HG03432 (cell line): ENCODE measurements at regions not wholly inside any gene's neighbourhood (a gene's known extent, or its start where the extent isn't known, plus 50 kb on each side); places are given as distances from the start of the nearest gene placed in this dataset.

Source experiments
- ATAC-seq: cut with Tn5 transposase; IDR thresholded peaks from one replicate; pipeline ENCODE4 v1.9.1; 2021; ENCODE audit warnings: mild to moderate bottlenecking, moderate library complexity; ENCODE audit not compliant: unreplicated experiment

DNA sequence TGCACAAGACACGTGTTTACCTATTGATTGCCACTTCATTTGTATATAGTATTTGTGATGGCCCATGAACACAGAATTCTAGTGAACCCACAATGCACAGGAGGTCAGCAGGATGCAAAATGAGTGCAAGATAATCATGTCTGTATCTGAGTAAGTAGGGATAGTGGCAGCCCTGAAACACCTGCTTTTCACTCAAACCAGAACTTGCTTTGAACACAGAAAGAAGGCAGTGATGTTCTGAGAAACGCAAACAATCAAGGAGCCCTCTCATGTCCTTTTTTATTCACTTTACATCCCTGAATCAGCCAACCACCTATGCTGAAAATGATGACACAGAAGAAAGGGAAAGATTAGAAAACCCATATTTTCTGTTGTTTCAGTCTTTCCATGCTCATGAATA, 170.4 kb upstream of the AVPR1A start:
- ATAC-seq = no peak

DNA sequence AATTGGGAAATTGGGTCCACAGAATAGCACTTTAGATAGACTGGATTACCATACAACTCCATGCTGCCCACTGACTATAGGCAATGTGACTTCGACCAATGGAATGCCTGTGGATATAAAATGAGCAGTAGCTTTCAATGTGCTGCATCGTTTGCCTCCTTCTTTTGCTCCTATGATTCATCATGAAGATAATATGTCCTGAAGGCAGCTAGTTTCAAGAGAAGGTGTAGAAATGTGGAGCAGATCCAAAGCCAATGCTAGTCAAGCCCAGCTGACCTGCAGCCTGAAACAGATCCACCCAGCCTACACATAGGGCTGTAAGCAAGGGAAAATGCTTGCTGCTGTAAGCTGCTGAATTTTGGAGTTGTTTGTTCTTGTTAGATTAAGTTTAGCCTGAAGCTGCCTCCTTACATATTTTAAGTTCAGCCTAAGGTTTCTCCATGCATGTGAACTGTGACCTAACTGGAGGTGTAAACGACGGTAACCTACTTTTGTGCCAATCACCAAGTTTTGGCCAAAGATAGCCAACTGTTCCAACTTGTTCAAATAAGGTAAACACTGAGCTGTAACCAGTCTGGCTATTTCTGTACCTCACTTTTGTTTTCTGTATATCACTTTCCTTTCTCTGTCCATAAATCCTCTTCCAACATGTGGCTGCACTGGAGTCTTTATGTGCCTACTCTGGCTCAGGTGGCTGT, 169.1 kb upstream of the AVPR1A start:
- ATAC-seq = no peak

GRCh38 chr12:63319386-63319785, 168.4 kb upstream of the AVPR1A start:
- peak; percentile 86 for ATAC-seq

- peak; percentile 40 for ATAC-seq
Measured at GRCh38 chr12:63318933-63319332, 167.9 kb upstream of the AVPR1A start.

- no peak for ATAC-seq
Measured at GRCh38 chr12:63318313-63318712, 167.3 kb upstream of the AVPR1A start.

DNA sequence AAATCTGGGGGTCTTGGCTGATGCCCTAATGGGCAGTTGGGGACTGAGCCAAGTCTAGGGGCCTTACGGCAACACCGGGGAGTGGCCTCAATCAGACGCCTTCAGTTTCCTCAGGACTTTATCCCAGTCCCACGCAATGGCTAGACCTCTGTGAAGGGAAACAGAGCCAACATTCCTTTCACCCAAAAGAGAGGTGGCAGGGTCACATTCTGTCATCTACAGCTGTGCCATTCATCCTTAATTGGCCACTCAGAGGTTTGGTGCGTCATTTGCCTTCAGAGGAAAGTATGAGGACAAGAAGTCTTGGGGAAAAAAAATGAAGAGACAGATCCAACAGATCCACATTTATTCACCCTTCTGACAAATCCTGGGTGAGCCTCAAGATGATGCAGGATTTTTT, 166.9 kb upstream of the AVPR1A start:
- no peak for ATAC-seq

GRCh38 chr12:63317286-63317846, 166.4 kb upstream of the AVPR1A start:
- no peak for ATAC-seq

GRCh38 chr12:63313139-63313538, 162.1 kb upstream of the AVPR1A start:
- ATAC-seq = peak; percentile 67

DNA sequence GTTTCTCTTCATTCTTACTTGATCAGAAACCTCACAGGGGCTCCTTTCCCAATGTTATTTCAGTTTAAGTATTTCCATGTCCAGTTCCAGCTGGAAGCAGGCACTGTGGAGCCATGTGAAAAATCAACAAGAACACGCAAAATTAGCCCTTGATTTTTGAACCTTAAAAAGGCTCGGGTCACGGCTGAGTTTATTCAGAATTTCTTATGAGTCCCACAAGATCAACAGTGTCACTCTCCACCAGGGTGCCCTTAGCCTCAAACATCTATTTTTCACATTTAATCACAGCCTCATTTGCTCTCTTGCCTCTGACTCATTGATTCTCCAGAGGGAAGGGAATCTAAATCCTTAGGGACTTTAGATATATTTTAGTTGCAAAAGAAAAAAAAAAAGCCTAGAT, 157.7 kb upstream of the AVPR1A start:
- ATAC-seq = no peak

GRCh38 chr12:63307849-63308248, 156.8 kb upstream of the AVPR1A start:
- ATAC-seq = no peak

- ATAC-seq = peak; percentile 43
Measured at GRCh38 chr12:63305901-63306875, 155.2 kb upstream of the AVPR1A start.

DNA sequence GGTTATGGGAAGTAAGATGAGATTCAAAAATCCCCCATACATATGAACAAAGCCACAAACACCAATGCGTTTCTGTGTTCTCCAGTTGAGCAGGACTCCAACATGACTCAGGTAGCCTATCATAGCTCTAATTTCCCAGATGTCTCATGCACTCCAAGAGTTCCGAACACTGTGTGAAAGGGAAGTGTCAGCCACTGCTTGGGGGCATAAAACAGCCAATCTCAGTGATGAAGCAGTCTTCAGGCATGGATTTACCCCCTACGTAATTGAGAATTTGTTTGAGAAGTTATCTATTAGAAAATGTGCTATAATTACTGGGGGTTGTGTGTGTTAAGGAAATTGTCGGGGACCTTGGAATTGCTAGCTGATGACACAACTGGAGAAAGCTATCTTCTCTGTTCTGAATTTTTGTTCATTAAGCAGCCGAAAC, 153.9 kb upstream of the AVPR1A start:
- peak; percentile 37 for ATAC-seq

GRCh38 chr12:63302941-63303536, 152.0 kb upstream of the AVPR1A start:
- peak; percentile 43 for ATAC-seq

DNA sequence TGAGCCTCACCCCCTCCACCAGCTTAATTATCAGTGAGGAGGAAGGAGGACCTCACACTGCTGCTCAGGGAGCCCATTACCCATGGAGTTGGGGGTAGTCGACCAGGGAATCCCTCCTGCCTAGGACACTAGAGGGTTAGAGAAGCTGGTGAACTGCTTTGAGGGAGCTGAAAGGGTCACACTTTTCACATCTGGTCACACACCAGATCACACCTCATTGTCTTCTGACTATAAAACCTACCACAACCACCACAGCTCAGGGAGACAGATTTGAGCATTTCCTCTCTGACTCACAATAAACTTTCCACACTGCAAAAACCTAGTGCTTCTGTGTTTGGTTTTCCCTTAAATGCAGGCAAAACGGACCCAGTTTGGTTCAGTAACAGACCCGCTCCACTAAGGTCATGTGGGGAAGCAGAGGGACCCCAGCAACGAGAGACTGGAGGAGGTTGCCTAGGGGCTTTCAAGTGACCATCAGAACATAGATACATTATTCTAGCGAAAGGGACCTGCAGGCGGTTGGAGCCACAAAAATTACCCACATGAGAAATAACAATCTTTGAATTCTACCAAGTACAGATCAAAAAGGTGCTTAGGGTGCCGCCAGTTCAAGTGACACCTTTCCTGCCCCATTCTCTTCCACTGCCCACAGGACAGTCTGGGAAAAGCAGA, 151.4 kb upstream of the AVPR1A start:
- peak; percentile 81 for ATAC-seq

- ATAC-seq = no peak
Measured at GRCh38 chr12:63301311-63301710, 150.3 kb upstream of the AVPR1A start.

DNA sequence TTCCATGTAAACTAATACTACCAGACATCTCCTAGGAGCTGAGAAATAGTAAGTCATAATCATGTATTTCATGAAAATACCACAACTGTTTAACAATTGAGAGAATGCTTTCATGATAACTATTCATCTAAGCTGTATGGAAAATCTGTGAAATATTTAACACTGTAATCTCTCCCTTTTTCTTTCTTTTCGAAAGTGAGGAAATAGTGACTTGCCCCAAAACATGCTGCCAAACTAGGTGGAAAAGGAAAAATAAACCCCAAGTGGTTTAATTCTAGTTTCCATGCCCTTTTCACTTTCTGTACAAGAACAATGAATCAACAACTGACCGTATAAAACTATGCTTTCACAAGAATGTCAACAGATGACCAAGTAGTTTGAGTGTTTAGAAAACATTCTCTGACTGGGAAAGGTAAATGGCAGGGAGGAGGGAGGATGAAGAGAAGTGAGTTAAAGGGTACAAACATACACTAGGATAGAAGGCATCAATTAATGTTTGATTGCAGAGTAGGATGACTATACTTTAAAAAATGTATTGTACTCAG, 147.5 kb upstream of the AVPR1A start:
- ATAC-seq = no peak

DNA sequence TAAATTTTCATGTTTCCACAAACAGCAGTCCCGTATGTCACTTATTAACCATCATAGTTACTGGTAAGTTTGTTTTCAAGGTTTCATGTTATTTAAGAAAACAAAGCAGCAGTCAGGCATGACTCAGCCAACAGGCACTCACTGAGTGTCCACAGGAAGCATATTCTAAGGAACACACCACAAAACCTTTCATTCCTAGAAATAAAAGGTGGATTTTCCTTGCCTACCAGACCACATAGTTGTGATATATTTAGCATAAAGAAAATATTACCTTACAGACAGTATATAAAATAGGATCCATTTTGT, 143.3 kb upstream of the AVPR1A start:
- ATAC-seq = peak; percentile 90

DNA sequence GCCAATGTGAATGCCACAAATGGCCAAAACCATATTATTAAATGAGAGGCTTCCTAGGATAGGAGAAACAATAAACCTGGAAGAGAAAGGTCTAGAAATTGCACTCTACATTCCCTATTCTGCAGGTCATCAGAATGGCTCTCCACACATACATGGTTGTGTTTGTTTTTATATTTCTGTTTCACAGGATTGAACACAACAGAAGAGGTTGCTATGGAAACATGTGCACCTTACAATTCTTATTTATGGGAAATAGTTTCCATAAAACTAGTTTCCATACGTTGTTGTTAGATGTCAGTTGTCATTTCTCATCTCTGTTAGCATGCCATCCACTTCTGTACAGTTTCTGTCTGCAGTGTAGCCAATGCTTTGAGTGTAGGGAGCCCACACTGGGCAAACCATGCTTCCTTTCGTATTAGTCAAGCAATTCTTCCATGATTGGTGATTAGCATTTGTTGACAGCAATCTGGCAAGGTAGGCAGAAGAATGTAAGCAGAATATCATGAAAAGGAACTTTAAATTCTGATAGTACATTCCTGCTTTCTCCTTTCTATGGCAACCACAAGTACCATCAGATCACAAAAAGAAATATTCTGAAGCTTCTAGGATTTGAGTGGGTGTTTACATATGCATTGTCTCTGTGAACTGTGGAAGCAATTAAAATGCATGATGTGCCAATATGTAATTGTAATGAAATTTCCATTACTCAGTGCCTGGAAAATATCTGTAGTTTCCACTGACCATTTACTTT, 141.6 kb upstream of the AVPR1A start:
- ATAC-seq = no peak

- ATAC-seq = peak; percentile 86
Measured at GRCh38 chr12:63276537-63277365, 125.8 kb upstream of the AVPR1A start.
